BLaER1 (cell line): ENCODE measurements at regions not wholly inside any gene's neighbourhood (a gene's known extent, or its start where the extent isn't known, plus 50 kb on each side); places are given as distances from the start of the nearest gene placed in this dataset.

Source experiments
- H3K27ac ChIP-seq: shearing (Covaris generic); formaldehyde crosslinking; 2 replicates; pipeline ENCODE4 v1.8.1; 2022
- H3K27me3 ChIP-seq: shearing (Covaris generic); formaldehyde crosslinking; 2 replicates; pipeline ENCODE4 v1.8.1; 2022
- H3K36me3 ChIP-seq: shearing (Covaris generic); formaldehyde crosslinking; 2 replicates; pipeline ENCODE4 v1.8.1; 2022
- H3K4me1 ChIP-seq: shearing (Covaris generic); formaldehyde crosslinking; 2 replicates; pipeline ENCODE4 v1.8.1; 2022
- H3K4me2 ChIP-seq: shearing (Covaris generic); formaldehyde crosslinking; 2 replicates; pipeline ENCODE4 v1.8.1; 2022
- H3K4me3 ChIP-seq: shearing (Covaris generic); formaldehyde crosslinking; 2 replicates; pipeline ENCODE4 v1.8.1; 2022
- H3K9ac ChIP-seq: shearing (Covaris generic); formaldehyde crosslinking; 2 replicates; pipeline ENCODE4 v1.8.1; 2022
- H3K9me3 ChIP-seq: shearing (Covaris generic); formaldehyde crosslinking; 2 replicates; pipeline ENCODE4 v1.8.1; 2022
- H4K20me1 ChIP-seq: shearing (Covaris generic); formaldehyde crosslinking; 2 replicates; pipeline ENCODE4 v1.8.1; 2022
- Cebpa-rat ChIP-seq: shearing (Covaris generic); IDR thresholded peaks from 2 replicates; pipeline ENCODE4 v1.8.1; 2022

- H3K27ac ChIP-seq = no peak overlapping the region
- peaks cover 10% of the 10 kb centered on the region; the same call in 1 of the 2 replicates for H4K20me1 ChIP-seq
- H3K27me3 ChIP-seq = 0 out of 2 replicates have a peak, but pooled peaks cover 7% of the 10 kb centered on the region
- H3K4me2 ChIP-seq = no peak overlapping the region
- peaks cover 19% of the 10 kb centered on the region for H3K4me1 ChIP-seq
- no peaks in the 10 kb centered on the region for H3K36me3 ChIP-seq
- no peak overlapping the region for H3K9ac ChIP-seq
- H3K4me3 ChIP-seq = no peak overlapping the region
- no peak for TF ChIP-seq Cebpa-rat
- H3K9me3 ChIP-seq = no peaks in the 10 kb centered on the region
Observed at GRCh38 chr14:65794674-65795279, 382.2 kb downstream of the FUT8 start.

GRCh38 chr14:65798216-65798615 is 385.7 kb downstream of the FUT8 start:
- Histone ChIP-seq H3K9ac (no peak overlapping the region), H3K27ac (no peak overlapping the region), H3K9me3 (peaks cover 13% of the 10 kb centered on the region), H3K27me3 (0 out of 2 replicates have a peak, but pooled peaks cover 6% of the 10 kb centered on the region), H3K36me3 (no peaks in the 10 kb centered on the region), H3K4me2 (no peak overlapping the region), H4K20me1 (no peaks in the 10 kb centered on the region), H3K4me1 (0 out of 2 replicates have a peak, but pooled peaks cover 3% of the 10 kb centered on the region), H3K4me3 (no peak overlapping the region)
- no peak for TF ChIP-seq Cebpa-rat

- Histone ChIP-seq H3K36me3 (no peaks in the 10 kb centered on the region), H3K27me3 (no peaks in the 10 kb centered on the region), H3K4me2 (no peak overlapping the region), H4K20me1 (no peaks in the 10 kb centered on the region), H3K9ac (no peak overlapping the region), H3K27ac (no peak overlapping the region), H3K4me1 (no peaks in the 10 kb centered on the region), H3K9me3 (peaks cover 13% of the 10 kb centered on the region), H3K4me3 (no peak overlapping the region)
- TF ChIP-seq Cebpa-rat = no peak
Observed at GRCh38 chr14:65800694-65801093, 388.2 kb downstream of the FUT8 start.

- Histone ChIP-seq H4K20me1 (no peaks in the 10 kb centered on the region), H3K9ac (no peak overlapping the region), H3K36me3 (no peaks in the 10 kb centered on the region), H3K4me3 (no peak overlapping the region), H3K27ac (no peak overlapping the region), H3K4me2 (no peak overlapping the region), H3K4me1 (no peaks in the 10 kb centered on the region), H3K9me3 (peaks cover 21% of the 10 kb centered on the region), H3K27me3 (no peaks in the 10 kb centered on the region)
- TF ChIP-seq Cebpa-rat = no peak
Observed at GRCh38 chr14:65802196-65802595, 389.7 kb downstream of the FUT8 start.

- no peaks in the 10 kb centered on the region for H4K20me1 ChIP-seq
- H3K4me2 ChIP-seq = no peak overlapping the region
- peaks cover 38% of the 10 kb centered on the region for H3K9me3 ChIP-seq
- H3K4me1 ChIP-seq = no peaks in the 10 kb centered on the region
- TF ChIP-seq Cebpa-rat = no peak
- H3K4me3 ChIP-seq = no peak overlapping the region
- H3K27me3 ChIP-seq = no peaks in the 10 kb centered on the region
- H3K27ac ChIP-seq = no peak overlapping the region
- H3K9ac ChIP-seq = no peak overlapping the region
- H3K36me3 ChIP-seq = no peaks in the 10 kb centered on the region
Observed at GRCh38 chr14:65803885-65804284, 391.4 kb downstream of the FUT8 start.

GRCh38 chr14:65804439-65805112 is 392.0 kb downstream of the FUT8 start:
- no peak overlapping the region for H3K4me3 ChIP-seq
- TF ChIP-seq Cebpa-rat = no peak
- no peaks in the 10 kb centered on the region for H3K27me3 ChIP-seq

GRCh38 chr14:65805113-65805473 is 392.6 kb downstream of the FUT8 start:
- Histone ChIP-seq H3K4me2 (no peak overlapping the region), H4K20me1 (no peaks in the 10 kb centered on the region), H3K4me3 (no peak overlapping the region), H3K27ac (no peak overlapping the region), H3K9ac (no peak overlapping the region), H3K27me3 (no peaks in the 10 kb centered on the region), H3K36me3 (no peaks in the 10 kb centered on the region), H3K9me3 (peaks cover 50% of the 10 kb centered on the region), H3K4me1 (no peaks in the 10 kb centered on the region)
- no peak for TF ChIP-seq Cebpa-rat

More at GRCh38 chr14:65804439-65805112, 392.0 kb downstream of the FUT8 start:
- H3K9me3 ChIP-seq = peaks cover 45% of the 10 kb centered on the region
- no peaks in the 10 kb centered on the region for H3K4me1 ChIP-seq
- no peak overlapping the region for H3K27ac ChIP-seq
- no peak overlapping the region for H3K4me2 ChIP-seq
- no peaks in the 10 kb centered on the region for H3K36me3 ChIP-seq
- H4K20me1 ChIP-seq = no peaks in the 10 kb centered on the region
- no peak overlapping the region for H3K9ac ChIP-seq

GRCh38 chr14:65808390-65808789 is 395.9 kb downstream of the FUT8 start:
- Histone ChIP-seq H3K4me3 (no peak overlapping the region), H3K27me3 (no peaks in the 10 kb centered on the region), H3K9me3 (peaks cover 37% of the 10 kb centered on the region), H3K4me1 (no peaks in the 10 kb centered on the region), H3K9ac (no peak overlapping the region), H3K27ac (no peak overlapping the region), H3K4me2 (no peak overlapping the region), H4K20me1 (no peaks in the 10 kb centered on the region), H3K36me3 (no peaks in the 10 kb centered on the region)
- no peak for TF ChIP-seq Cebpa-rat

- Histone ChIP-seq H4K20me1 (no peaks in the 10 kb centered on the region), H3K27ac (no peak overlapping the region)
Observed at GRCh38 chr14:65810322-65810721, 397.8 kb downstream of the FUT8 start.

GRCh38 chr14:65813760-65814384 is 401.3 kb downstream of the FUT8 start:
- H3K27ac ChIP-seq = no peak overlapping the region
- H3K36me3 ChIP-seq = no peaks in the 10 kb centered on the region
- H4K20me1 ChIP-seq = no peaks in the 10 kb centered on the region
- TF ChIP-seq Cebpa-rat = no peak
- no peaks in the 10 kb centered on the region for H3K27me3 ChIP-seq
- H3K9ac ChIP-seq = no peak overlapping the region
- H3K4me1 ChIP-seq = no peaks in the 10 kb centered on the region
- no peak overlapping the region for H3K4me3 ChIP-seq
- H3K4me2 ChIP-seq = no peak overlapping the region
- peaks cover 12% of the 10 kb centered on the region for H3K9me3 ChIP-seq

More at GRCh38 chr14:65810322-65810721, 397.8 kb downstream of the FUT8 start:
- no peak for TF ChIP-seq Cebpa-rat
- Histone ChIP-seq H3K4me3 (no peak overlapping the region), H3K9ac (no peak overlapping the region), H3K4me1 (no peaks in the 10 kb centered on the region), H3K36me3 (no peaks in the 10 kb centered on the region), H3K4me2 (no peak overlapping the region), H3K27me3 (no peaks in the 10 kb centered on the region), H3K9me3 (peaks cover 37% of the 10 kb centered on the region)
